Neural crest cell (in vitro differentiated cells): ENCODE measurements at regions not wholly inside any gene's neighbourhood (a gene's known extent, or its start where the extent isn't known, plus 50 kb on each side); places are given as distances from the start of the nearest gene placed in this dataset.

Source experiments
- DNase-seq: peaks from one replicate; pipeline ENCODE4 v3.0.0; 2021; ENCODE audit warnings: low read depth, mixed read lengths, low spot score
- H3K27ac Mint-ChIP-seq: one replicate; pipeline ENCODE4 v1.8.0; 2021; ENCODE audit warnings: mild to moderate bottlenecking, mixed read lengths; ENCODE audit not compliant: unreplicated experiment
- H3K27me3 Mint-ChIP-seq: 2 replicates; pipeline ENCODE4 v1.8.0; 2021; ENCODE audit warnings: low read depth, mild to moderate bottlenecking, mixed read lengths
- H3K36me3 Mint-ChIP-seq: 2 replicates; pipeline ENCODE4 v1.8.0; 2021; ENCODE audit warnings: low read depth, mild to moderate bottlenecking, mixed read lengths
- H3K4me1 Mint-ChIP-seq: 2 replicates; pipeline ENCODE4 v1.8.0; 2021; ENCODE audit warnings: mixed read lengths
- H3K4me3 Mint-ChIP-seq: one replicate; pipeline ENCODE4 v1.8.0; 2021; ENCODE audit warnings: mild to moderate bottlenecking, mixed read lengths
- H3K9me3 Mint-ChIP-seq: 2 replicates; pipeline ENCODE4 v1.8.0; 2021; ENCODE audit warnings: mixed read lengths
- TF ChIP-seq, protein P1 (sequence below): fragments of 200-600 bp; sonication (generic); conservative IDR thresholded peaks from 2 replicates; pipeline ENCODE4 v1.5.0; 2021; ENCODE audit warnings: antibody characterized with exemption, mild to moderate bottlenecking

DNA sequence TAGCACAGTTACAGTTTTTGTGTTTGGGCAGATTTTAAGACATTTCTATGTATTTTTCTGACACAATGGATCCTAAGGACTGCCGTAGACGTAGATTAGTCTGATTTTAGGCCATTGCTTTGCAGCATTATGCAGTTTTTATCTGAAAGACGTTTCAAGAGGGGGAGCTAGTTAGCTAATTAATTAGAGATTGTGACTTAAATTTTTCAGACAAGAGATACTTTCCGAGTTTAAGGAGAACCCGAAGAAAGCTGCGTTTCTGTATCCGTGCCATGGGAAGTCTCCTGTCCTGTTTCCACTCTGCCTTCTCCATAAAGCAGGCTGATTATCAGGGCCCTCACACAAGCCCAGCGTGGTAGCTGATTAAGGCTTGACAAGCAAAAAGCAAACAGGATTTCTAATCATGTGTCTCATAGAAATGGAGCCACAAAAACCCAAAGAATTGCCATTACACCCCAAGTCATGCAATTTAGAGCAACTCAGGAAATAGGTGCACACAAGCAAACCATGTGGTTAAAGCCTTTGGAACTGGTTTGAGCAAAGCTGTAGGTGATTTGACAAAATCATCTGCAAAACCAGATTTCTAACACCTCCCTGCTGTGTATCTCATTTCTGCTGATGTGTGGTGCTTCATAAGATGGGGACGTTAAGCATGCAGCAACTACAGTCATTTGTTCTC is 808.1 kb downstream of the RNF144A start:
- TF ChIP-seq, protein P1, sequence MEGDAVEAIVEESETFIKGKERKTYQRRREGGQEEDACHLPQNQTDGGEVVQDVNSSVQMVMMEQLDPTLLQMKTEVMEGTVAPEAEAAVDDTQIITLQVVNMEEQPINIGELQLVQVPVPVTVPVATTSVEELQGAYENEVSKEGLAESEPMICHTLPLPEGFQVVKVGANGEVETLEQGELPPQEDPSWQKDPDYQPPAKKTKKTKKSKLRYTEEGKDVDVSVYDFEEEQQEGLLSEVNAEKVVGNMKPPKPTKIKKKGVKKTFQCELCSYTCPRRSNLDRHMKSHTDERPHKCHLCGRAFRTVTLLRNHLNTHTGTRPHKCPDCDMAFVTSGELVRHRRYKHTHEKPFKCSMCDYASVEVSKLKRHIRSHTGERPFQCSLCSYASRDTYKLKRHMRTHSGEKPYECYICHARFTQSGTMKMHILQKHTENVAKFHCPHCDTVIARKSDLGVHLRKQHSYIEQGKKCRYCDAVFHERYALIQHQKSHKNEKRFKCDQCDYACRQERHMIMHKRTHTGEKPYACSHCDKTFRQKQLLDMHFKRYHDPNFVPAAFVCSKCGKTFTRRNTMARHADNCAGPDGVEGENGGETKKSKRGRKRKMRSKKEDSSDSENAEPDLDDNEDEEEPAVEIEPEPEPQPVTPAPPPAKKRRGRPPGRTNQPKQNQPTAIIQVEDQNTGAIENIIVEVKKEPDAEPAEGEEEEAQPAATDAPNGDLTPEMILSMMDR: no peak
- no peak for DNase-seq
- Mint-ChIP-seq H3K27ac (no peak overlapping the region), H3K4me3 (no peak overlapping the region), H3K36me3 (no peaks in the 10 kb centered on the region), H3K4me1 (peaks cover 20% of the 10 kb centered on the region), H3K27me3 (no peaks in the 10 kb centered on the region), H3K9me3 (no peaks in the 10 kb centered on the region)

DNA sequence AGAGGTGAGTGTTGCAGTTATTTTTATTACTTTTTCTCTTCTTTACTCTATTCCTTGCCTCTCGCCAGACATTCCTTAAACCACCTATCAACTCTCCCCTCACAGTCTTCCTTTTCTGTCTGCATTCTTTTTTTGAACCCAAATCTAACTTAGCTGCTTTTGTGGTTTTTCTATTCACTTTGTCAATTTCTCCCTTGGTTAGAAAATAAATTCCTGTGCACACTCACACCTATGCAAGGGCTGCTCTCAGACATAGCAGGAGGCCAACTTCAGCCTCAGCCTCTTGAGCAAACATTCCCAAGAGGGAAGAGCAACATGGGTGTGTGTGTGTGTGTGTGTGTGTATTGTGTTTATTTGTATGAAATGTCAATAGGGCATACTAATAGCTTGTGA is 808.6 kb downstream of the RNF144A start:
- H3K4me3 Mint-ChIP-seq: no peak overlapping the region
- TF ChIP-seq, protein P1: no peak
- H3K9me3 Mint-ChIP-seq: no peaks in the 10 kb centered on the region
- H3K27me3 Mint-ChIP-seq: no peaks in the 10 kb centered on the region
- H3K4me1 Mint-ChIP-seq: peaks cover 20% of the 10 kb centered on the region
- DNase-seq: no peak
- no peak overlapping the region for H3K27ac Mint-ChIP-seq
- no peaks in the 10 kb centered on the region for H3K36me3 Mint-ChIP-seq

DNA sequence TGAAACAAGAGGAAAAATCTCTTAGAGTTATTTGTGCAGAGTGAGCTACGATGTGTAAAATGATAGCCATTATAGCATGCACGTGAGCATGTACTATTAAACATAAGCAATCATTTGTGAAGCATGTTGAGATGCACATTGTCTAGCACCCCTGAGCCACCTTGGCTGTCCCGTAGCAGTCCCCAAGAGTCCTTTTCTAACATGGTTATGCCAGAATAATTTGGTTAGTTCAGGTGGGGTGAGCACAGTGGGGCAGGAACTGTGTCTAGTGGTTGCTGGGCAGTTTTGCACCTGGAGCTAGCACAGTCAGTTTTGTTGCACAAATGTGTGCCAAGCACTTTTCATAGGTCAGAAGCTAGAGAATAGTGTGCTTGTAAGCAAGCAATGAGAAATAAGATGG is 809.8 kb downstream of the RNF144A start:
- no peak overlapping the region for H3K27ac Mint-ChIP-seq
- no peaks in the 10 kb centered on the region for H3K27me3 Mint-ChIP-seq
- H3K36me3 Mint-ChIP-seq: no peaks in the 10 kb centered on the region
- TF ChIP-seq, protein P1: no peak
- peaks cover 20% of the 10 kb centered on the region for H3K4me1 Mint-ChIP-seq
- H3K4me3 Mint-ChIP-seq: no peak overlapping the region
- no peaks in the 10 kb centered on the region for H3K9me3 Mint-ChIP-seq
- DNase-seq: no peak

DNA sequence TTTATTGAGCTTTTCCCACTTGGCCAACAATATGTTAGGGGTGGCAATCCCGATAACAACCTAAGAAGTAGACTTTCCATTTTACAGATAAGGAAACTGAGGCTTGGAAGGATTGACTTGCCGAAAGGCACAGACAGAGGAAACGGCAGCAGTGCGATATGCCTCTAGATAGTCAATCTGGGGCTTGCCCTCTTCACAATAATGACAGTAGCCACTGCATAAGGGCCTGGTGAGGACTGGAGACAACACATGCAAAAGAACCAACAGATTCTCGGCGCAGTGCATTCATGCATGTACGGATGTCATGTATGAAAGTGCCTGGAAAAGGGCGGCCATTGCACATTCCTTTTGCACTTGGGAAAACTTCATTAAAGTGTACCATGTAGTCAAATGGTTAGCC is 811.2 kb downstream of the RNF144A start:
- Mint-ChIP-seq H3K9me3 (no peaks in the 10 kb centered on the region), H3K4me1 (peaks cover 20% of the 10 kb centered on the region), H3K27ac (no peak overlapping the region), H3K36me3 (no peaks in the 10 kb centered on the region), H3K27me3 (no peaks in the 10 kb centered on the region), H3K4me3 (no peak overlapping the region)
- TF ChIP-seq, protein P1: no peak
- DNase-seq: no peak

DNA sequence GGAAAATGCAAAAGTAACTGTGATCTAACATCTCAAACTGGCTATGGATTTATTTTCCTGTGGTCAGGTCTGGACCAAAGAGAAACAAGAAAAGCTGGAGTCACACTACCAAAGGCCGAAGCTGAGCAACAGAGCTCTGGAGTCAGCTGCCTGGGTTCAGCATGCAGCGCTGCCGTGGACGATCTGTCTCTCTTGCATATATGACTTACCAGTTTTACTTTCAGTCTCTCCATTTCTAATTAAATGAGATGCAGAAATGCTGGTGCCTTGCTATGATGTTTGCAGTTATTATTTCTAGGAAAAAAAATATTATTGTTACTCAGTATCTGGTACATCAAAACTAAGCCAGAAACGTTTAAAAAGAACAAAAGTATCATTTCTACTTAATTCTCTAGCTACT is 813.2 kb downstream of the RNF144A start:
- Mint-ChIP-seq H3K36me3 (no peaks in the 10 kb centered on the region), H3K9me3 (no peaks in the 10 kb centered on the region), H3K4me3 (no peak overlapping the region), H3K27me3 (no peaks in the 10 kb centered on the region), H3K4me1 (peaks cover 20% of the 10 kb centered on the region), H3K27ac (no peak overlapping the region)
- DNase-seq: no peak
- TF ChIP-seq, protein P1: no peak
